DND-41 (cell line): ENCODE measurements at regions not wholly inside any gene's neighbourhood (a gene's known extent, or its start where the extent isn't known, plus 50 kb on each side); places are given as distances from the start of the nearest gene placed in this dataset.

Source experiments
- ATAC-seq: fragments of 200-7000 bp; cut with Tn5 transposase; 3 replicates; pipeline ENCODE4 v1.9.1; 2021; ENCODE audit warnings: low read depth; ENCODE audit not compliant: insufficient read depth
- DNase-seq: peaks from one replicate; pipeline ENCODE4 v3.0.0-alpha.2; 2020
- H2AFZ ChIP-seq: 2 replicates; pipeline ENCODE4 v1.6.0; 2012; ENCODE audit warnings: low read depth, low read length
- H3K27ac ChIP-seq: 2 replicates; pipeline ENCODE4 v1.5.1; 2012; ENCODE audit warnings: low read length, inconsistent platforms
- H3K27me3 ChIP-seq: fragments of 200-600 bp; sonication (generic); 2 replicates; pipeline ENCODE4 v1.6.0; 2012; ENCODE audit warnings: low read length, mild to moderate bottlenecking, inconsistent platforms; ENCODE audit not compliant: insufficient read depth, poor library complexity
- H3K36me3 ChIP-seq: 2 replicates; pipeline ENCODE4 v1.5.1; 2012; ENCODE audit warnings: low read length, inconsistent platforms; ENCODE audit not compliant: insufficient read depth
- H3K4me1 ChIP-seq: 2 replicates; pipeline ENCODE4 v1.5.1; 2012; ENCODE audit warnings: mild to moderate bottlenecking, low read length; ENCODE audit not compliant: insufficient read depth
- H3K4me2 ChIP-seq: 2 replicates; pipeline ENCODE4 v1.6.0; 2012; ENCODE audit warnings: mild to moderate bottlenecking, moderate library complexity, low read length, inconsistent platforms; ENCODE audit not compliant: insufficient read depth
- H3K4me3 ChIP-seq, 2 experiments: fragments of 200-600 bp in 1 of 2; shearing (Covaris generic) in 1 of 2; 2 replicates each; pipeline ENCODE4 v1.5.1; 2012 to 2016; ENCODE audit warnings: inconsistent platforms in 2 of 2, low read length in 2 of 2, mild to moderate bottlenecking in 2 of 2, low read depth in 1 of 2, moderate library complexity in 1 of 2
- H3K79me2 ChIP-seq: 2 replicates; pipeline ENCODE4 v1.6.0; 2012; ENCODE audit warnings: low read length, inconsistent platforms; ENCODE audit not compliant: insufficient read depth
- H3K9ac ChIP-seq: 2 replicates; pipeline ENCODE4 v1.6.0; 2012; ENCODE audit warnings: low read depth, mild to moderate bottlenecking, inconsistent platforms, low read length, moderate library complexity
- H3K9me3 ChIP-seq: 2 replicates; pipeline ENCODE4 v1.5.1; 2012; ENCODE audit warnings: low read length, moderate library complexity, mild to moderate bottlenecking, inconsistent platforms; ENCODE audit not compliant: insufficient read depth, severe bottlenecking
- H4K20me1 ChIP-seq: 2 replicates; pipeline ENCODE4 v1.6.0; 2012; ENCODE audit warnings: low read length; ENCODE audit not compliant: insufficient read depth
- EZH2 ChIP-seq: IDR thresholded peaks from 3 replicates; pipeline ENCODE4 v1.6.1; 2012; ENCODE audit warnings: borderline replicate concordance, low read depth, mild to moderate bottlenecking, moderate library complexity, low read length, inconsistent platforms; ENCODE audit not compliant: severe bottlenecking
- TF ChIP-seq, protein P1 (sequence below): IDR thresholded peaks from 2 replicates; pipeline ENCODE4 v1.5.1; 2012; ENCODE audit warnings: borderline replicate concordance, low read length, moderate library complexity, mild to moderate bottlenecking; ENCODE audit not compliant: poor library complexity, severe bottlenecking; ENCODE audit errors: extremely low read depth

DNA sequence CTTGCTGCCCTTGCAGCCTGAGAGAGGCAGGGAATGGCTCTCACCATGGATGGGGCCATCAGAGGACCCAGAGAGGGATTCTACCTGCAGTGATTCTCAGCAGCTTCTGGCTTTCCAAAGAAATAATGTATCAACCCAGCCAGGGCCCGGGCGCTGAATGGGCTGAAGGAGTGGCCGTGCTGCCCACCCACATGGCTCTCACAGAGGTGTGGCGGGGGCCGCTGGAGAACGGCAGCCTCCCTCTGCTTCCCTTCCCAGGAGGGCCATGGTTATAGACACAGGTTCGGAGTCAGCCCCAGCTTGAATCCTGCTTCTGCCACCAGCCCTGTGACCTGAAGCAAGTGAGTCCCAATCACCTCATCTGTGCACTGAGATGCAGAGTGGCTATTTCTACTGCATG is 82.7 kb downstream of the THAP12 start:
- Histone ChIP-seq H3K9ac (no peak overlapping the region), H3K27ac (no peak overlapping the region), H3K27me3 (no peaks in the 10 kb centered on the region), H3K4me2 (no peak overlapping the region), H3K4me1 (no peaks in the 10 kb centered on the region), H4K20me1 (no peaks in the 10 kb centered on the region), H3K9me3 (no peaks in the 10 kb centered on the region), H2AFZ (no peak overlapping the region), H3K36me3 (no peaks in the 10 kb centered on the region), H3K4me3 (no peak overlapping the region), H3K79me2 (no peaks in the 10 kb centered on the region)
- TF ChIP-seq EZH2: no peak
- TF ChIP-seq, protein P1, sequence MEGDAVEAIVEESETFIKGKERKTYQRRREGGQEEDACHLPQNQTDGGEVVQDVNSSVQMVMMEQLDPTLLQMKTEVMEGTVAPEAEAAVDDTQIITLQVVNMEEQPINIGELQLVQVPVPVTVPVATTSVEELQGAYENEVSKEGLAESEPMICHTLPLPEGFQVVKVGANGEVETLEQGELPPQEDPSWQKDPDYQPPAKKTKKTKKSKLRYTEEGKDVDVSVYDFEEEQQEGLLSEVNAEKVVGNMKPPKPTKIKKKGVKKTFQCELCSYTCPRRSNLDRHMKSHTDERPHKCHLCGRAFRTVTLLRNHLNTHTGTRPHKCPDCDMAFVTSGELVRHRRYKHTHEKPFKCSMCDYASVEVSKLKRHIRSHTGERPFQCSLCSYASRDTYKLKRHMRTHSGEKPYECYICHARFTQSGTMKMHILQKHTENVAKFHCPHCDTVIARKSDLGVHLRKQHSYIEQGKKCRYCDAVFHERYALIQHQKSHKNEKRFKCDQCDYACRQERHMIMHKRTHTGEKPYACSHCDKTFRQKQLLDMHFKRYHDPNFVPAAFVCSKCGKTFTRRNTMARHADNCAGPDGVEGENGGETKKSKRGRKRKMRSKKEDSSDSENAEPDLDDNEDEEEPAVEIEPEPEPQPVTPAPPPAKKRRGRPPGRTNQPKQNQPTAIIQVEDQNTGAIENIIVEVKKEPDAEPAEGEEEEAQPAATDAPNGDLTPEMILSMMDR: no peak
- DNase-seq (no peak), ATAC-seq (no peak)

DNA sequence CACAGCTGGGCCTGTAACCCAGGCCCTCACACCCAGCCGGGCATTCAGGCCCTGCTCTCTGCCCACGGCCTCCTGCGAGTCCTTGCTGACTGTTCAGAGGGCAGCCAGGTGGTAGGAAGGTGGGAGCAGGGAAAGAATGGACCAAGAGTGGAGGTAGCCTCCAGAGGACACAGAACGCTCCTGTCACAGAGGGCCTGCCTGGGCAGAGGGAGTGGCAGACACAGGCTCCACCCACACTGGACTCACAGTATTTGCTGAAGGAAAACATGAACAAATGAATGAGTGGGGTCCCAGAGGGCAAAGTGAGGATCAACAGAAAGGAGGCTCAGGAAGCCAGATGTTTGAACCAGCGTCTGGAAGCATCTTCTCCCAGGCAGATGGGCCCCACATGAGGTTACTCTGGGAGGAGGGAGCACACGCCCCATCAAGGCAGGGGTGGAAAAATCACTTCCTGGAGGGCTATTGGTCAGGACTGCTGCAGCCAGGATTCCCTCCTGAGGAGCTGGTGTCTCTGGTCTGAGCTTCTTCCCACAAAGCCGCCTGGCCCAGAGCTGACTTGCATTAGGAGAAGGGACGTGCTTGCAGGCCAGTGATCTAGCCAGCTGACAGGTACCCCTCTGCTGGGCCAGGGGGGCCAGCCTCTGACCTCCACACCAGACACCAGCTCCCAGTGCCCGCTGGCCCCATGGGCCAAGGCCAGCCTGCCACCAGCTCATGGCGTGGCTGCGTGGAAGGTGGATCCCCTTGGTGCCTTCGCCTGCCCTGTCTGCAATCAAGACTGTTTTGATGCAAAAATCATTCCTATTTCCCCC is 84.0 kb downstream of the THAP12 start:
- no peak for ATAC-seq
- Histone ChIP-seq H3K9me3 (no peaks in the 10 kb centered on the region), H3K4me1 (no peaks in the 10 kb centered on the region), H2AFZ (no peak overlapping the region), H3K9ac (no peak overlapping the region), H3K4me2 (no peak overlapping the region), H3K79me2 (no peaks in the 10 kb centered on the region), H3K27me3 (no peaks in the 10 kb centered on the region), H4K20me1 (no peaks in the 10 kb centered on the region), H3K27ac (no peak overlapping the region), H3K36me3 (no peaks in the 10 kb centered on the region), H3K4me3 (no peak overlapping the region)
- no peak for TF ChIP-seq EZH2
- TF ChIP-seq, protein P1: no peak
- DNase-seq: no peak

DNA sequence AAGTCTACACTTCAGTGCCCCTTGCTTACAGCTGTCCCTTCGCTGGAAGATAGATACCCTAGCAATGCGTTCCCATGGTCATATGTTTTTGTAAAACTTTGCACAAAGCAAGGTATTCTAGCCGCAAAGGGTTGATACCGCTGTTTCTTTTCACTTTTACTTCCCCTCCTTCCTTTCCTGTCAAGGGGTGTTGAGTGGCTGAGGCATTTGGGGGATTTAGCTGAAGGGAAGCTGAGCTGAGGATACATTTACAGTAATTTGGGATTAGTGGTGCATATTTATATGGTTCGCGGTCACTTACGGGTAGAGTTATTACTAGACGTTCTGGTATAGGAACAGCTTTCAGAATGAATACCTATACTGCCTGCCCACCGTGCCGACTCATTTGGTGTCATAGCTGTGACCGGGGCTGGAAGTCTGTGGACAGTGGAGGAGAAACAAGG is 86.9 kb upstream of the WNT11 start:
- TF ChIP-seq, protein P1: no peak
- TF ChIP-seq EZH2: no peak
- Histone ChIP-seq H2AFZ (no peak overlapping the region), H3K79me2 (no peaks in the 10 kb centered on the region), H4K20me1 (no peaks in the 10 kb centered on the region), H3K9me3 (no peaks in the 10 kb centered on the region), H3K9ac (no peak overlapping the region), H3K27ac (no peak overlapping the region), H3K4me3 (no peak overlapping the region), H3K4me1 (peaks cover 9% of the 10 kb centered on the region), H3K4me2 (no peak overlapping the region), H3K27me3 (no peaks in the 10 kb centered on the region), H3K36me3 (no peaks in the 10 kb centered on the region)
- DNase-seq (no peak), ATAC-seq (no peak)
